SK-N-SH (cell line): ENCODE measurements at regions not wholly inside any gene's neighbourhood (a gene's known extent, or its start where the extent isn't known, plus 50 kb on each side); places are given as distances from the start of the nearest gene placed in this dataset.

Experiments
- CTCF ChIP-seq: fragments of 200-600 bp; sonication (generic); IDR thresholded peaks from 2 replicates; pipeline ENCODE4 v1.6.1; 2017; ENCODE audit warnings: antibody characterized with exemption, mild to moderate bottlenecking, moderate library complexity
- POLR2AphosphoS5 ChIP-seq: IDR thresholded peaks from 2 replicates; pipeline ENCODE4 v1.6.1; 2012; ENCODE audit warnings: low read depth, low read length
- TAF1 ChIP-seq: IDR thresholded peaks from 2 replicates; pipeline ENCODE4 v1.6.1; 2012; ENCODE audit warnings: low read depth, mild to moderate bottlenecking, low read length, moderate library complexity, borderline replicate concordance
- YY1 ChIP-seq: IDR thresholded peaks from 2 replicates; pipeline ENCODE4 v1.4.0; 2012; ENCODE audit warnings: low read depth, mild to moderate bottlenecking
- TF ChIP-seq, protein P1 (sequence below): fragments of 150-350 bp; IDR thresholded peaks from 2 replicates; pipeline ENCODE4 v1.6.1; 2017; ENCODE audit warnings: antibody characterized with exemption, low read length, low read depth, borderline replicate concordance

- TF ChIP-seq CTCF: no peak
- TF ChIP-seq POLR2AphosphoS5: no peak
- TF ChIP-seq, protein P1, sequence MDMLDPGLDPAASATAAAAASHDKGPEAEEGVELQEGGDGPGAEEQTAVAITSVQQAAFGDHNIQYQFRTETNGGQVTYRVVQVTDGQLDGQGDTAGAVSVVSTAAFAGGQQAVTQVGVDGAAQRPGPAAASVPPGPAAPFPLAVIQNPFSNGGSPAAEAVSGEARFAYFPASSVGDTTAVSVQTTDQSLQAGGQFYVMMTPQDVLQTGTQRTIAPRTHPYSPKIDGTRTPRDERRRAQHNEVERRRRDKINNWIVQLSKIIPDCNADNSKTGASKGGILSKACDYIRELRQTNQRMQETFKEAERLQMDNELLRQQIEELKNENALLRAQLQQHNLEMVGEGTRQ: no peak
- TF ChIP-seq TAF1: no peak
- no peak for TF ChIP-seq YY1
Measured at GRCh38 chr12:124087266-124088051, 114.4 kb downstream of the ZNF664 start.
